Sigmoid colon (tissue), 6 donors: ENCODE measurements at regions not wholly inside any gene's neighbourhood (a gene's known extent, or its start where the extent isn't known, plus 50 kb on each side); places are given as distances from the start of the nearest gene placed in this dataset.

Experiments
- DNase-seq: peaks from one replicate; pipeline ENCODE4 v3.0.0-alpha.2; 2019
- H3K27ac ChIP-seq, 4 donors: fragments of 200-600 bp; sonication (generic); one replicate each; pipeline ENCODE4 v1.5.1; 2016 to 2019; ENCODE audit warnings: mild to moderate bottlenecking in 1 of 4
- H3K27me3 ChIP-seq, 3 donors: fragments of 200-600 bp; sonication (generic); one replicate each; pipeline ENCODE4 v1.5.1; 2019; ENCODE audit warnings: mild to moderate bottlenecking in 1 of 3
- H3K36me3 ChIP-seq, 4 donors: fragments of 200-600 bp; sonication (generic); one replicate each; pipeline ENCODE4 v1.5.1; 2016 to 2019
- H3K4me1 ChIP-seq, 4 donors: fragments of 200-600 bp; sonication (generic); one replicate each; pipeline ENCODE4 v1.5.1; 2017 to 2019
- H3K4me3 ChIP-seq, 4 donors: fragments of 200-600 bp; sonication (generic); one replicate each; pipeline ENCODE4 v1.5.1; 2017 to 2019; ENCODE audit warnings: mild to moderate bottlenecking in 2 of 4, moderate library complexity in 1 of 4
- H3K9me3 ChIP-seq, 4 donors: fragments of 200-600 bp in 3 of 4; sonication (generic) in 3 of 4; one replicate each; pipeline versions ENCODE4 v1.5.1 to v1.6.1; 2013 to 2019
- EP300 ChIP-seq, 4 donors: sonication (generic); formaldehyde crosslinking; IDR thresholded peaks; one replicate each; pipeline ENCODE4 v1.6.1; 2017; ENCODE audit warnings: antibody characterized with exemption in 4 of 4
- POLR2A ChIP-seq, 2 donors: fragments of 450-650 bp; IDR thresholded peaks; one replicate each; pipeline ENCODE4 v1.6.1; 2016; ENCODE audit warnings: antibody characterized with exemption in 2 of 2, mild to moderate bottlenecking in 2 of 2, moderate library complexity in 2 of 2
- POLR2AphosphoS5 ChIP-seq, 4 donors: sonication (generic); formaldehyde crosslinking; IDR thresholded peaks; one replicate each; pipeline ENCODE4 v1.6.1; 2017; ENCODE audit warnings: antibody characterized with exemption in 4 of 4
- WGBS, 2 donors: extraction: QIAGEN DNeasy Blood & Tissue Kit; methylation state at CpG; one replicate each; pipeline ENCODE4 v1.1.7; 2013; 5-methylcytosine and 5-hydroxymethylcytosine counted together
- intact Hi-C: fragments of 100-400 bp; cut with DNase I; formaldehyde crosslinking; loops from one replicate; pipeline ENCODE4 v1.15.1; 2023
- TF ChIP-seq, protein P1 (sequence below), 4 experiments: fragments of 450-650 bp in 3 of 4; fragments of 200-600 bp in 1 of 4; IDR thresholded peaks; one replicate each; pipeline ENCODE4 v1.5.1; 2016 to 2019; ENCODE audit warnings: antibody characterized with exemption in 4 of 4, mild to moderate bottlenecking in 3 of 4, moderate library complexity in 2 of 4
- donor health status: healthy with polysubstance abuse.
- donor health status: healthy.

DNA sequence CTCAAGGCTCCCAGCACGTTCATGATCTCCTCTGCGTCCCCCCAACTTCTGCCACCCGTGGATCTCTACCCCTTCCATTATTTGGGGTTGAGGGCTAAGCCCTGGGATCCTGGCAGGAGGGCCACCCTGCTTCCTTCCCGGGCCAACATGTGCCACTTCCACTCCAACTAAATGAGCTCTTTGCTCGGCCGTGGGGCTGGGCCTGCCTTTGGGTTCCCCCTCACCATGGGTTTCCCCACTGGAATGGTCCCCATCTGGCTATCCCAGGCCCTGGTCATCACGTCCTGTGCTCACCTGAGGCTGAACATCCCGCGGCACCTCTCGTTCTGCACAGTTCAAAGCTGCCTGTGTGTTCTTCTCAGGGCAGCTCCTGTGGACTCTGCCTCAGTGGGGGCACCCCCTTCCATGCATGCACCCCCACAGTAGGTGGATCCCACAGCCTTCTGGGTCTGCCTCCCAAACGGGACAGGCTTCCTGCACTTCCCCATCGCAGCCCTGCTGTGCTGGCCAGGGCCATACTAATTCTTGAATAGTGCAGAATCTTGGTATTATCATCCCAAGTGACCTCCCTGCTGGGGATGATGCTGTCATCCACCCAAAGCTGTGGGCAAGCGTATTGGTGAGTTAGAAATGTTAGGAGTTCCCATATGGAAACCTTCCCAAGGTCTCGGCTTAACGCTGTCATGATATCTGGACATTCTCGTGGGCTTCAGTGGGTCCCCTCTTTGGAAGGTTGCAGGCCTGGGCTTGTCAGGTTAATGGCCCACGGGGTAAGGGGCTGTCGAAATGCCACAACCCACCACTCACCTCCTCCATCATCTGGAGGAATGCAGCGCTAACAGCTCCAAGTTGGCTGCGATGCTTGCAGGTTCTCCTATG, 150.5 kb upstream of the TWIST2 start:
- Histone ChIP-seq H3K4me3 (no peak overlapping the region), H3K9me3 (no peaks in the 10 kb centered on the region), H3K36me3 (no peaks in the 10 kb centered on the region), H3K4me1 (peaks cover 0 to 67% (median 54%) of the 10 kb centered on the region in 4 donors), H3K27ac (peak overlapping the region in 2 of 4 donors; percentile 57 to 67), H3K27me3 (no peaks in the 10 kb centered on the region)
- intact Hi-C loops, result no loop called here
- 84 to 86% methylated on average over 20 of the region's 20 CpGs for WGBS, 2 donors
- TF ChIP-seq POLR2AphosphoS5 (IDR thresholded peaks at IDR 0.05) (no peak), EP300 (IDR thresholded peaks at IDR 0.05) (no peak), POLR2A (IDR thresholded peaks at IDR 0.05) (no peak)
- TF ChIP-seq, protein P1, sequence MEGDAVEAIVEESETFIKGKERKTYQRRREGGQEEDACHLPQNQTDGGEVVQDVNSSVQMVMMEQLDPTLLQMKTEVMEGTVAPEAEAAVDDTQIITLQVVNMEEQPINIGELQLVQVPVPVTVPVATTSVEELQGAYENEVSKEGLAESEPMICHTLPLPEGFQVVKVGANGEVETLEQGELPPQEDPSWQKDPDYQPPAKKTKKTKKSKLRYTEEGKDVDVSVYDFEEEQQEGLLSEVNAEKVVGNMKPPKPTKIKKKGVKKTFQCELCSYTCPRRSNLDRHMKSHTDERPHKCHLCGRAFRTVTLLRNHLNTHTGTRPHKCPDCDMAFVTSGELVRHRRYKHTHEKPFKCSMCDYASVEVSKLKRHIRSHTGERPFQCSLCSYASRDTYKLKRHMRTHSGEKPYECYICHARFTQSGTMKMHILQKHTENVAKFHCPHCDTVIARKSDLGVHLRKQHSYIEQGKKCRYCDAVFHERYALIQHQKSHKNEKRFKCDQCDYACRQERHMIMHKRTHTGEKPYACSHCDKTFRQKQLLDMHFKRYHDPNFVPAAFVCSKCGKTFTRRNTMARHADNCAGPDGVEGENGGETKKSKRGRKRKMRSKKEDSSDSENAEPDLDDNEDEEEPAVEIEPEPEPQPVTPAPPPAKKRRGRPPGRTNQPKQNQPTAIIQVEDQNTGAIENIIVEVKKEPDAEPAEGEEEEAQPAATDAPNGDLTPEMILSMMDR (IDR thresholded peaks at IDR 0.05), result no peak
- DNase-seq, result no peak

DNA sequence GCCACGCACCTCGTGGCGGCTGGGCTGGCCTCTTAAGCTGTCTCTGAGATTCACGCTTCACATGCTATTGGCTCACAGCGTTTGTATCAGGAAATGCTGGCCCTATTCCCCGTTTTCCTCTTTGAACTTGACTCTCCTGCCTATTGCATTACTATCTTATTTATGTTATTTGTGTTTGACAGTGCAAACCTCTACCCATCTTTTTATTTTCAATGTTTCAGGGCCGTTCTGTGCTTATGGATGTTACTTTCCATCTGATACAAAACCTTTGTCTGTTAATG, 149.9 kb upstream of the TWIST2 start:
- no peaks in the 10 kb centered on the region for H3K27me3 ChIP-seq
- H3K4me1 ChIP-seq, result peaks cover 0 to 73% (median 60%) of the 10 kb centered on the region in 4 donors
- no peak overlapping the region for H3K4me3 ChIP-seq
- H3K9me3 ChIP-seq, result no peaks in the 10 kb centered on the region
- no peak for DNase-seq
- no peak for TF ChIP-seq POLR2A (IDR thresholded peaks at IDR 0.05)
- TF ChIP-seq POLR2AphosphoS5 (IDR thresholded peaks at IDR 0.05), result no peak
- TF ChIP-seq, protein P1 (IDR thresholded peaks at IDR 0.05), result no peak
- 62 to 72% methylated on average over 7 of the region's 7 CpGs for WGBS, 2 donors
- H3K27ac ChIP-seq, result peak overlapping the region in 2 of 4 donors; percentile 57 to 67
- intact Hi-C loops, result no loop called here
- H3K36me3 ChIP-seq, result no peaks in the 10 kb centered on the region

DNA sequence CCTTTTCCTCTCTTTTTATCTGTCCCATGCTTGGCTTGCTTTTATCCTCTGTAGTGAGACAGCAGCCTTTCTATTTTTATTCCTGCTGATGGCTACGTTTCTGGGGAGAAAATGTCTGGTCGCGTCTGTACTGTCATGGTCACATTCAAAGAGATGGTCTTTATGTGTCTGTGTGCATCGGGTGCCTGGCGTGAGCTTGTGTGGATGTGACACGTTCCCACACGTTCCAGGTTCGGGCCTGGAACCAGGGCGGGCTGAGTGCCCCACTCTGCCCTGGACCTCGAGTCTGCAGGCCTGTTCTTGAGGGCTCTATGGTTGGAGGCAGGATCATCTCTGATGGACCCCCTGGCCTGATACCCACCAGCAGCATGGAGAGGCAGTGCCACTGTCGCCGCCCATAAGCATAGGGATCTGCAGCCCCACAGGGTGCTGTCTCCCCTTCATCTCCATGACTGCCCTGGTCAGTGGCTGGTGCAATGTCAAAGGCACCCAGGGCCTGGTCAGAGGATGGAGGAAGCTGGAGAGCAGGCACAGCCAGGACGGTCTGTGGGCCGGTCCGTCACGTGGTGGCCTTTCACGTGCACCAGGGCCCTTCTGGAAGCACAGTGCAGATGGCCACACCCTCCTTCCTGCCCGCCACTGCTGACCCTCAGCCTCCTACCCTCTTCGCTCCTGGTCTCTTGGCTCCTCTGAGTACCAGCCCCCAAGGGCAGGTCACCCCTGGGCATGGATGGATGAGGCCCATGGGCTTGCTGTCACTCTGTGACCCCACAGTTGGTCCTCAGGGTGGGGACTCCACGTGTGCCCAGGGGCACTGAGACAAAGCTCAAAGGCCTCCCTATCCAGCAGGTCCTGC, 149.2 kb upstream of the TWIST2 start:
- TF ChIP-seq, protein P1 (IDR thresholded peaks at IDR 0.05), result no peak
- TF ChIP-seq POLR2AphosphoS5 (IDR thresholded peaks at IDR 0.05) (no peak), POLR2A (IDR thresholded peaks at IDR 0.05) (no peak), EP300 (IDR thresholded peaks at IDR 0.05) (no peak)
- no peaks in the 10 kb centered on the region for H3K36me3 ChIP-seq
- no peak for DNase-seq
- no peaks in the 10 kb centered on the region for H3K27me3 ChIP-seq
- peak overlapping the region in 3 of 4 donors; percentile 4 to 67 (median 57) for H3K27ac ChIP-seq
- WGBS, 2 donors, result 80 to 85% methylated on average over 20 of the region's 20 CpGs
- peaks cover 0 to 75% (median 61%) of the 10 kb centered on the region in 4 donors for H3K4me1 ChIP-seq
- H3K4me3 ChIP-seq, result no peak overlapping the region
- H3K9me3 ChIP-seq, result no peaks in the 10 kb centered on the region
- intact Hi-C loops, result no loop called here

DNA sequence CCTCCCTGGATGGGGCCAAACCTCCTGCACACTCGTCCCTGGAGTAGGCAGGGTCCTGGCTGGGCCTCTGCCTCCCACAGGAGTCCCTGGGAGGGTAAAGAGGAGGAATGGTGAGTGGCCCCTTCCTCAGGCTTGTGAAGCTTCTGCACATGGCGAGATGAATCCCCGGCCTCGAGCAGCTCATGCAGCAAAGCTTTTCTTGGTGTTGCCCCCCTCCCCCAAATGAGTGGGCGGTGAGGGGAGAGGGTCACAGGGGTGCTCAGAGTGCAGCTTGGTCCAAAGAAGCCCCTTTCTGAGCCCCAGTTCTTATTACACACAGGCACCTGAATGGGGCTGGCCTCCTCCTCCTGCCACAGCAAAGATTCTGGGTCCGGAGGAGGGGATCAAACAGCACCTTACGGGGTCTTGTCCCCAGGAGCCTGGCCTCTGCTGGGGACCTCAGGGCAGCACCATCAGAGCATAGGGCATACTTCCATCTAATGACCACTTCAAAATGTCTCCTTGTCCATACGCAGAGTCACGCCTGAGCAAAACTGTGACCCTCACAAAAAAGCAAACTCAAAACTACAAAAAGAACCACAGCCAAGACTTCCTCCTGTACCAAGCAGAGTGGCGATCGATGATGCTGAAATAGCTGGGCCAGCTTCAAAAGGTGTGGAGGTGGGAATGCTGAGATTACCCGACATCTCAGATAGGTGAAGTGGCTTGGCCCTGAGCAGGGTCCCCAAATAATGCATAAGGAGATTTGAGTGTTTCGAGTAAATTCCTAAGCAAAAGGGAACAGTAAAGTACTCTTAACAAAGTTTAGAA, 148.4 kb upstream of the TWIST2 start:
- intact Hi-C loops, result no loop called here
- H3K27me3 ChIP-seq, result no peaks in the 10 kb centered on the region
- 82 to 89% methylated on average over 13 of the region's 13 CpGs for WGBS, 2 donors
- no peaks in the 10 kb centered on the region for H3K36me3 ChIP-seq
- H3K4me3 ChIP-seq, result no peak overlapping the region
- peak overlapping the region in 3 of 4 donors; percentile 4 to 67 (median 57) for H3K27ac ChIP-seq
- DNase-seq, result no peak
- H3K9me3 ChIP-seq, result no peaks in the 10 kb centered on the region
- TF ChIP-seq, protein P1 (IDR thresholded peaks at IDR 0.05), result no peak
- no peak for TF ChIP-seq EP300 (IDR thresholded peaks at IDR 0.05)
- TF ChIP-seq POLR2AphosphoS5 (IDR thresholded peaks at IDR 0.05), result no peak
- TF ChIP-seq POLR2A (IDR thresholded peaks at IDR 0.05), result no peak
- peaks cover 0 to 74% (median 58%) of the 10 kb centered on the region in 4 donors for H3K4me1 ChIP-seq
